ENCODE measurements at regions not wholly inside any gene's neighbourhood (a gene's known extent, or its start where the extent isn't known, plus 50 kb on each side); places are given as distances from the start of the nearest gene placed in this dataset.

DNA sequence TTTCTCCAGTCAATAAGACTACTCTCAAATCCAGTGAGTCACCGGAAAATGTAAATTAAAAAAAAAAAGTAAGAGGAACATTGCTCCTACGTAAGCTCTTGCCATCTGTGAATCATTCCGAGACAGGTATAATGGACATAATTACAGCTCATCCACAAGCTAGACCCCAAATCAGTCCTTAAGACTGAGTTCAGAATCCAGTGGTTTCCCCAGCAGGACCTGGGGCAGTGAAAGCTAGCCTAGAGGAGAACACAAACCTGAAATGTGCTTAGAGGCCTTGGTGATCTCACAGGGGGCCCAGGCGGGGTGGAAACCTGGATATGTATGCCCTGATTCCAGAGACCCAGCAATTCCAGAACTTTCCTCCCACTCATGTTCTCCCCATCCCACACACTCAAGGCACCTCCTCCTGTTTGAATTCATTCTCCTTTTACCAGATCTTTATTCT, 132.0 kb downstream of the COPRS start:
- TF ChIP-seq POLR2AphosphoS5 (IDR thresholded peaks at IDR 0.05; ENCODE audit: low read depth, low read length), result no peak
- no peak for TF ChIP-seq FOXP2 (optimal IDR thresholded peaks at IDR 0.05; ENCODE audit: borderline replicate concordance, extremely low read depth, extremely low read length, insufficient read depth)
- no peak for TF ChIP-seq SIN3A (IDR thresholded peaks at IDR 0.05; ENCODE audit: borderline replicate concordance, insufficient read depth, low read length)
- no peak for TF ChIP-seq TAF1 (IDR thresholded peaks at IDR 0.05; ENCODE audit: borderline replicate concordance, insufficient read depth, low read length)
- TF ChIP-seq, protein P1, sequence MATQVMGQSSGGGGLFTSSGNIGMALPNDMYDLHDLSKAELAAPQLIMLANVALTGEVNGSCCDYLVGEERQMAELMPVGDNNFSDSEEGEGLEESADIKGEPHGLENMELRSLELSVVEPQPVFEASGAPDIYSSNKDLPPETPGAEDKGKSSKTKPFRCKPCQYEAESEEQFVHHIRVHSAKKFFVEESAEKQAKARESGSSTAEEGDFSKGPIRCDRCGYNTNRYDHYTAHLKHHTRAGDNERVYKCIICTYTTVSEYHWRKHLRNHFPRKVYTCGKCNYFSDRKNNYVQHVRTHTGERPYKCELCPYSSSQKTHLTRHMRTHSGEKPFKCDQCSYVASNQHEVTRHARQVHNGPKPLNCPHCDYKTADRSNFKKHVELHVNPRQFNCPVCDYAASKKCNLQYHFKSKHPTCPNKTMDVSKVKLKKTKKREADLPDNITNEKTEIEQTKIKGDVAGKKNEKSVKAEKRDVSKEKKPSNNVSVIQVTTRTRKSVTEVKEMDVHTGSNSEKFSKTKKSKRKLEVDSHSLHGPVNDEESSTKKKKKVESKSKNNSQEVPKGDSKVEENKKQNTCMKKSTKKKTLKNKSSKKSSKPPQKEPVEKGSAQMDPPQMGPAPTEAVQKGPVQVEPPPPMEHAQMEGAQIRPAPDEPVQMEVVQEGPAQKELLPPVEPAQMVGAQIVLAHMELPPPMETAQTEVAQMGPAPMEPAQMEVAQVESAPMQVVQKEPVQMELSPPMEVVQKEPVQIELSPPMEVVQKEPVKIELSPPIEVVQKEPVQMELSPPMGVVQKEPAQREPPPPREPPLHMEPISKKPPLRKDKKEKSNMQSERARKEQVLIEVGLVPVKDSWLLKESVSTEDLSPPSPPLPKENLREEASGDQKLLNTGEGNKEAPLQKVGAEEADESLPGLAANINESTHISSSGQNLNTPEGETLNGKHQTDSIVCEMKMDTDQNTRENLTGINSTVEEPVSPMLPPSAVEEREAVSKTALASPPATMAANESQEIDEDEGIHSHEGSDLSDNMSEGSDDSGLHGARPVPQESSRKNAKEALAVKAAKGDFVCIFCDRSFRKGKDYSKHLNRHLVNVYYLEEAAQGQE (IDR thresholded peaks at IDR 0.05; ENCODE audit: insufficient read depth in 1 of 2, low read depth in 2 of 2, low read length in 2 of 2), result no peak

DNA sequence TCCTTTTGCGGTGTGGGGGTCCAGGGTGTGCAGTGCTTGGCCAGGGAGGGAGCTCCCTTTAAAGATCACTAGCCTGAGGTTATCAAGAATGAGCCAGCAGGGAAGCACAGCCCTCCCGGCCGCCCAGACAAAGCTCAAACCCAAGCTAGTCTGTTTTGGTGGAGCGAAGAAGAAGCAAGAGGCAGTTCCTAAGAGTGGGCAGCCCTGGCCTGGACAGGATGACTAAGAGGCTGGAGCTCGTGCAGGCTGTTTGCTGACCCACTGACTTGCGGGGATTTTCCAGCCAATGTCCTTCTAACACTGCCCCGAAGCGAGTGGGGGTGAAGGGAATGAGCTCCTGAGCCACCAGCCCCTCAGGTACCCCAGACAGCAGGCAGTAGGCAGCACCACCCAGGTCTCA, 134.4 kb downstream of the COPRS start:
- TF ChIP-seq, protein P1 (IDR thresholded peaks at IDR 0.05; ENCODE audit: insufficient read depth in 1 of 2, low read depth in 2 of 2, low read length in 2 of 2), result no peak
- TF ChIP-seq FOXP2 (optimal IDR thresholded peaks at IDR 0.05; ENCODE audit: borderline replicate concordance, extremely low read depth, extremely low read length, insufficient read depth), result no peak
- no peak for TF ChIP-seq POLR2AphosphoS5 (IDR thresholded peaks at IDR 0.05; ENCODE audit: low read depth, low read length)
- no peak for TF ChIP-seq TAF1 (IDR thresholded peaks at IDR 0.05; ENCODE audit: borderline replicate concordance, insufficient read depth, low read length)
- TF ChIP-seq SIN3A (IDR thresholded peaks at IDR 0.05; ENCODE audit: borderline replicate concordance, insufficient read depth, low read length), result no peak

DNA sequence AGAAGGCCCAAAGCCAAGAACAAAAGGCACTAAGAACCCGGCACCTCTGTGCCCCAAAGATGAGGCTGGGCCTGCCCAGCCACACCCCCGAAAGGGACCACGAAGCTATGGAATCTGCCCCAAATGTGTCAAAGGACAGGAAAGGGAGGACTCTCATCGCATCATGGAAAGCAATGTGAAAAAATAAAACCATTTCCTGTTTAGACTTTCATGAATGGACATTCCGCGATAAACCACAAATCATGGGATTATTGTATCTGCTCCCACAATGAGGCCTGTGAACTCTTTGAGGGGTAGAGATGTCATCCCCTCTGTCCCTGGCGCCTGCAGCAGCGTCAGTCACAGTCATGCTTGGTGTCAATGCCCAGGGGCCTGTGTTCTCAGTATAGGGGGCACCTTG, 135.0 kb downstream of the COPRS start:
- TF ChIP-seq SIN3A (IDR thresholded peaks at IDR 0.05; ENCODE audit: borderline replicate concordance, insufficient read depth, low read length) (0 out of 2 replicates have a peak, but pooled peaks have one; percentile 33), POLR2AphosphoS5 (IDR thresholded peaks at IDR 0.05; ENCODE audit: low read depth, low read length) (no peak), FOXP2 (optimal IDR thresholded peaks at IDR 0.05; ENCODE audit: borderline replicate concordance, extremely low read depth, extremely low read length, insufficient read depth) (no peak), TAF1 (IDR thresholded peaks at IDR 0.05; ENCODE audit: borderline replicate concordance, insufficient read depth, low read length) (no peak)
- TF ChIP-seq, protein P1 (IDR thresholded peaks at IDR 0.05; ENCODE audit: insufficient read depth in 1 of 2, low read depth in 2 of 2, low read length in 2 of 2), result peak in 1 of 2 experiments; percentile 12; a peak in 1 of 4 replicates

DNA sequence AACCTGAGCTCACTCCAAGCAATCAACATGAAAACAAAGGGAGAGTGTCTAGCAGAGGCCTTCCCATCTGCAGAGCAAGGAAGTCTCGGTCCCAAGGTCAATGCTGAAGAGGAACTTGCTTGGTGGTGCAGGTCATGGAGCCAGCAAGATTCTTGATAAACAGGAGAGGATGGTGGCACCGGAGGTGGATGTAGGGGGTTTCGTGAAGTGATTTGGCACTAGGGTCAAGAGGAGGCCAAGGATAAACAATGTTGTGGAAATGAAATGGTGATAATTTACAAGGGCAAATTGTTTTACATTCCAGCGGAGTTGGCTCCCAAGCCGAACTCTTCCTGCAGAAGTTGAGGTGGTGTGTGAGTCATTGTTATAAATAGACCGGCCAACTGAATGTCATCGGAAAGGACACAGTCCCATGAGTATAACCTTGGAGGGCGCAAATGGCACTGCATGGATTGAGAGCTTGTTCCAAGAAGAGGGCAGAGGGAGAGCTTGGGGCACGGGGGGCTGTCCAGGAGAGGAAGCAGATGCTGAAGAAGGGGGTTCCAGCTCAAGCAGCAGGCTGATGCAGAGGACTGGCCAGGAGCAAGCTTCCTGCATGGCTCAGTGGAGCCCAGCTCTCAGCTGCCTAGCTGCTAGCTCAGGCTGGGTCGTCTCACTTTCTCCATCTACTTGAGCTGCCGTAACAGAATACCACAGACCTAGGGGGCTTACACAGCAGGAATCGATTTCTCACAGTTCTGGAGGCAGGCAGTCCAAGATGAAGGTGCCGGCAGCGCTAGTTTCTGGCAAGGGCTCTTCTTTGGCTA, 136.6 kb downstream of the COPRS start:
- TF ChIP-seq POLR2AphosphoS5 (IDR thresholded peaks at IDR 0.05; ENCODE audit: low read depth, low read length) (no peak), SIN3A (IDR thresholded peaks at IDR 0.05; ENCODE audit: borderline replicate concordance, insufficient read depth, low read length) (no peak), FOXP2 (optimal IDR thresholded peaks at IDR 0.05; ENCODE audit: borderline replicate concordance, extremely low read depth, extremely low read length, insufficient read depth) (no peak), TAF1 (IDR thresholded peaks at IDR 0.05; ENCODE audit: borderline replicate concordance, insufficient read depth, low read length) (no peak)
- TF ChIP-seq, protein P1 (IDR thresholded peaks at IDR 0.05; ENCODE audit: insufficient read depth in 1 of 2, low read depth in 2 of 2, low read length in 2 of 2), result 0 out of 4 replicates have a peak, but pooled peaks of 1 of the 2 experiments have one; percentile 8
